CD4-positive, alpha-beta T cell treated with Interleukin-15 for 4 hours (primary cell): ENCODE measurements at regions not wholly inside any gene's neighbourhood (a gene's known extent, or its start where the extent isn't known, plus 50 kb on each side); places are given as distances from the start of the nearest gene placed in this dataset.

Experiments used
- DNase-seq: peaks from one replicate; pipeline ENCODE4 v3.0.0-alpha.2; 2020; ENCODE audit warnings: low spot score

DNA sequence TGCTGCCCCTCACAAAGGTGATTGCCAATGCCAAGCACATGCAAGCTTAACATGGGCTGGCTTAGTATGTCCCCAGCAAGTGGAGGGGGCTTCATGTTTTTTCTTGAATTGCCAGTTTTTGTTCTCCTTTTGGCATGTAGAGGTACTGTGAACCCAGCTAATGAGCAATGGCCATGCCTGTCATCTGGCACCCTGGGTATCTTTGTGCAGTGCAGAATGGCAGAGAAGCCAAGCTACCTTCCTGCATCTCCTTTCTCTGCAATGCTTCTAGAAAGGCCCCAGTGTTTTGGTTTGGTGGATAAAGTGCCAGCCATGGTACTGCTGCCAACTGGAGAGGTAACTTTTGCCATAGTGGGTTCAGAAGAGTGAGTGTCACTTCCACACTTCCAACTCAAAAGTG is 576.9 kb downstream of the CMPK2 start:
- no peak for DNase-seq

DNA sequence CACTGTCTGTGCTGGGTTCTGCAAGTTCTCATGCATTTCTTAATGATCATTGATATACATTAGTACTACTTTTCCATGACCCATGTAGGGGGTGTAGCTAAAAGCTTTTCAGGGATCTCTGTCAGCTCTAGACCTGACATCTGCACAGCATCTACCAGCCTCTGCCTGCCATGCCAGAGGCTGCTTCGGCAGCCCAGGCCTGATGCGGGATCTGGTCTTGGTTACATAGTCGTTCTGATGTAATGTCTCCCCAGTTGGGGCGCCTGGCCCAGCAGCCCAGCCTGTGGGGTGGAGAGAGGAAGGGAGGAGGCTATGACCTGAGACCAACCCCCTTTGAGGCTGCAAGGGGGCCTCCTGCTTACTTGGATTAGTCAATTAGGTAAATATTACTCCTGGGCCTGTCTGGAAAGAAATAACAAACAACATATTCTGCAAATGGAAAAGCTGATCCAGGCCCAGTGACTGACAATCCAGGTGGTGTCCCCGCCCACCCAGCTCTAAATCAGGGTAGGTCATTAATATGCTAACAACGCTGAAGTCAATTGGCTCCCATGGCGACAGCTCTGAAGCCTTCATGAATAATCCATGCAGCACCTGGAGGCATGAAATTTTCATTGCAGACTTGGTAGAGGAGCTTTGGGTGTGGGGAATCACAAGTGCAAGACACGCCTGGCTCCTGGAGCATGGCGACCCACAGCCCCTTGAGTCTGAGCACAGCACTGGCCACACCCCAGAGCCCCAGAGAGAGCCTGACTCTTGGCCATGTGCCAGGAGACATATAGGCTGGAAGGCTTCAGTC is 575.3 kb downstream of the CMPK2 start:
- no peak for DNase-seq

- DNase-seq: no peak
Measured at GRCh38 chr2:6294791-6295190, 570.9 kb downstream of the CMPK2 start.

DNA sequence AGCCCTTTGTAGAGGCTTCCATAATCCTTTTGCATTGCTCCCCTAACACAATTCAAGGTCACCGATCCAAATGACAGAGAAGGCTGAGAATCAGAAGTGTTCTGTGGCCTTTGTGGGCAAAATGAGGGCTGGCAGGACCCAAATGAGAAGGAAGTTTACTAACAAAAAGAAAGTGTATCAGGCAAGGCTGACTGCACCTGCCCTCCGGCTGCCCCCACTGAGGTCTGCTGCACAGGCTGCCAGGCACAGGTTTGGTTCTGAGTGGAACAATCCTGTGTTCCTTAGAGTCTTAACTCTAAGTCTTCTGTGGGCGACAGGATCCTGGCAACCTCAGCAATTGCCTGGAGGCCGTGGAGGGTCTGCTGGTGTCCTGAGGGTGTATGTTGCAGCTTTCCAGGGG is 568.5 kb downstream of the CMPK2 start:
- no peak for DNase-seq

DNA sequence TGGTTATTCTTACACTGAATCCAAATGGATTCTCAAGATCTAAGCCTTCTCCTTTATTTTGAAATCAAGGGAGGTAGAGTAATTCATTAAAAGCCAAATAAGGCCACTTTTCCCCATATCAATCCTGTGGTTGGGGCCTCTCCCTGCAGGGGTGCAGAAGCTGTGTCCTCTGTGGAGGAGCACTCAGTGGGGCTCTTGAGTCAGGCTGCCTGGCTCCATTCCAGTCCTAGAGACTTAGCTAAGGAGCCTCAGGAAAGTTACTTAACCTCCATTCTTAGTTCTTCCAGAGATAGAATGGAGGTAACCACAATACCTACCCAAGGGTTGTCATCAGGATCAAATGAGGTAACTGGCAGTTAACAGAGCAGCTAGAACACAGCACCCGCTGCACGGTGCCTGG is 564.3 kb downstream of the CMPK2 start:
- no peak for DNase-seq

DNA sequence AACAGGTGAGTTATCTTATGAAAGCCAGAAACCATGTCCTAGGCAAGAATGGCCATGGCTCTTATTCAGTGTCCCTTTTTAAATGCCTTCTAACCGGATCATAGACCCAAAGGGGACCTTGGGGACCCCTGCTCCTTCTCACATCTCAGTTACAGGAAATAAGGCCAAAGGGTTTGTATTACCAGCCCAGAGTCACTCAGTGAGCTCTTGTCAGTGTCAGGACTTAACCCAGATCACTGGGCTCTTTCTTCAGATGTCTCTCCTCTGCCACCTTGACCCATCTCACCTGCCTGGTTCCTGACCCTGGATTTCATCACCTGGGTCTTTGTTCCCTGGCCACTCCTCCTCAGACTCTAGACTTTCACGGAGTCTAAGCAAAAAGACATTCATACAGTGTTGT is 556.7 kb downstream of the CMPK2 start:
- no peak for DNase-seq

DNA sequence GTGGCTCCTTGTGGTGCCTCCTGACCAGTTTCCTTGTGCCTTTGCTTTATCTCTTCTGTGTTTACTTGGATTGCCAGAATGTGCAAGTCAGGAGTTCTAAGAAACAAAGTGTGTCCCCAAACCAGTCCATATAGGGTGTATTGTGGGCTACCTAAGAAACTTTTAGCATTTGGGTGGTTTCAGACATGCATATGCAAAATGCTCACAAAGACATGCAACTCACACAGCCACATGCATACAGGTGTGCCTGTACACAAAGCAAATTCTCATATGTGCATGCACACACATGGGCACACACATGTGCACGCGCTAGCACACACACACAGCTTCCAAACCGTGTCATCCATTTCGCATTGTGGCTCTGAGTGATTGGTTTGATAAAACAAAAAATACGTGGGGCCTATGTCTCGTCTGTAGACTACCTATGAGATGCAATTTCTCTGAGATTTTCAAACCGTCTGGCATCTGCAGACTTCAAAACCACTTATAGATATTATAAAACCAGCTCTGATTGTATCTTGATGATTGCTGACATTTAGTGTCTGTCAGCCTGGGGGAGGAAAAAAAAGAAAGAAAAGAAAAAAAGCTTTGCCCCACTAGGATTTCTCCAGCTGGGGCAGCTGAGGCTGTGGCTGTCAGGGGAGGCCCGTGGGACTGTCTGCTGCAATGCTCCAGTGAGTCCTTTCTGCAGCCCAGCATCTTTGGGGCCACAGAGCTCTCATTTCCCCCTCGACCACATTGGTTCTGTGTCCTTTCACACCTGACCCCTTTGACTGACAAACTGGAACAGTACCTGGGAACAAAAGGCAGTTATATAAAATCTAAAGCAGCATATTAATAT is 556.1 kb downstream of the CMPK2 start:
- DNase-seq: no peak

- no peak for DNase-seq
Measured at GRCh38 chr2:6310256-6311215, 555.2 kb downstream of the CMPK2 start.

DNA sequence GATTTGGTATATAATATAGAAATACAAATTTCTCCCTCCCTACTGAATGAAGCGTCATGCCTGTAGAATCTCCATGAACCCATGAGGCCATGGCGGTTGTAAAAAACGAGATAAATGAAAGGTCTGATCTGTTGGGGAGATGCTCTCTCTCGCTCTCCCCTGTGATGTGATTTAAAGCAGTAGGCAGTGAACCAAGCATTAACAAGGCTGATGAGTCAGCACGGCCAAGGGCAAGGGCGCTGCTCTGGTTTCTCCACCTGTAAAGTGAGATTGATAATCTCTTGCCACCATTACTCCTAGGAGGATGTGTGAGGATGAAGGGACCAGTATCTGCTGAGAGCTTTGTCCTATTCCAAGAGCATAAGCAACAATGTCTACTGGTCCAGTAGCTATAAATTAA is 553.3 kb downstream of the CMPK2 start:
- DNase-seq: no peak

DNA sequence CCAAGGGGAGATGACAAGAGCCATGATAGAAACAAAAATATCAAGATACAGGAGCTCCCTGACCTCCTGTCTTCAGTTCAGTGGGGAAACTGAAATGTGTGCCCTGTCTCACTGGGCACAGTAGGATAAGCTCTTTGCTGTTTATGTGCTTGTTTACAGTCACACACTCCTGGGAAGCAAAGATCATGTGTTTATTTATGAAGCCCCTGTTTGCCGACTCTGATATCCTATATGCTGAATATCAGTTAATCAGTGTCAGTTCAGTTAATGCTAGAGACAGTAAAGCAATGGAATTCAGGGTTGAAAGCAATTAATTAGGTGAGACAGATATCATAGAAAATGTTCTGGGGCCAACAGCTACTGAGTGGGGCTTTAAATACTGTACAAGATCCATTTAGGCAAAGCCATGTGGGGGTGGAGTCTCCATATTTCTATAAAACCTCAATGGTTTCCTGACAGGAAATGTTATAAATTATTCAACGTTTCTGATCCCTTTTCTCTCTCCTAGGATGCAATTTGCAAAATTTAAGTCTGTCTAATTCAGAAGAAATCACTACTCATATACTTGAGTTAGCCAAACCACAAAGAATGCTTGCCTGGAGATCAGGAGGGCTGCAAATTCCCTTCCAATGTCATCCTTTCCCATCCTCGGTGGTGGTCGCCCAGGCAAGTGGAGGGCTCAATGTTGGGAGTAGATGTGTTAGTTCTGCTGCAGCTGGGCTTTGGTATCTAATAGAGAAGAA is 551.3 kb downstream of the CMPK2 start:
- DNase-seq: no peak

GRCh38 chr2:6325616-6326015 is 540.1 kb downstream of the CMPK2 start:
- no peak for DNase-seq

GRCh38 chr2:6326958-6327357 is 538.7 kb downstream of the CMPK2 start:
- no peak for DNase-seq

- no peak for DNase-seq
Measured at GRCh38 chr2:6336752-6337471, 528.8 kb downstream of the CMPK2 start.

GRCh38 chr2:6337472-6337820 is 528.3 kb downstream of the CMPK2 start:
- no peak for DNase-seq

DNA sequence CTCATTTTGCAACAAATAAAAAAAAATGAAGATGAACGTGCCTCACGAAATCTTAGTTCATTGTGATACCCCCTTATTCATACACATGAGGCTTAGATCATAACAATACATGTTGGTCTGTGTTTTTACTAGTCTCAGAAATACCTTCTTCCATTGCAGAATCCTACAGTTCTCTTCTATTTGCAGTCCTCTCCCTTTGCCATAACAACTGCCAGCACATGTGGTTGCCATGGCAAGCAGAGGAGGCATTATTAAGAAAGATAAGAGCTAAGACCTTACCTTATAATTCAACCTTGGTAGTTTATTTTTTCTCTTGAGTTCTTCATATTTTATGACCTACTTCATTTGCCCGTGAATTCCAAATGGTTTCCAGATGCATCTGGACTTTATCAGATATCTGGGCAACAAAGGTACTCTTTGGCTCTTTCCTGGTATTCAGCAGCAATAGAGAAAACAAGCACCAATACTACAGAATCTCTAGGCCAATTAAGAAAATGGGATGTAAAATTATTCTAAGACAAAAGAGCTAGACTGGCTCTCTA is 524.0 kb downstream of the CMPK2 start:
- DNase-seq: no peak

GRCh38 chr2:6342273-6342920 is 523.3 kb downstream of the CMPK2 start:
- no peak for DNase-seq

GRCh38 chr2:6343076-6343475 is 522.6 kb downstream of the CMPK2 start:
- DNase-seq: no peak

DNA sequence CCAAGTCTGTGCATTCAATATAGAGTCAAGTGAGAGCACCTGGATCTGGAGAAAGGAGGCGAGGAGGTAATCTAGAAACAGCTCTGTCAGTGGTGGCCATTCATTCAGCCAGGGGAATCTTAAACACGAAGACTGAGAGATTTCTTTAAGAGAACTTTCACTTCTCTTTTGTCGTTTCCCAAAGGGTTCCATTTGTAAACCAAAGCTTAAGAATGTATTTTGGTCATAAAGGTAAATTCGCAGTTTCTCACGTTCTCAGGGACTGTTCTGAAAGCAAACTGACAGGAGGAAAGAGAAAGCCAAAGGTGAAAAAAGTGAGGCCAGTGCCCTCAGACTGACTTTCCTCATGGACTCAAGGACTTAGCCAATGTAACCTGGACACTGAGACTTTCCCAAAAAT is 513.5 kb downstream of the CMPK2 start:
- DNase-seq: no peak

- DNase-seq: no peak
Measured at GRCh38 chr2:6352906-6353515, 512.7 kb downstream of the CMPK2 start.

DNA sequence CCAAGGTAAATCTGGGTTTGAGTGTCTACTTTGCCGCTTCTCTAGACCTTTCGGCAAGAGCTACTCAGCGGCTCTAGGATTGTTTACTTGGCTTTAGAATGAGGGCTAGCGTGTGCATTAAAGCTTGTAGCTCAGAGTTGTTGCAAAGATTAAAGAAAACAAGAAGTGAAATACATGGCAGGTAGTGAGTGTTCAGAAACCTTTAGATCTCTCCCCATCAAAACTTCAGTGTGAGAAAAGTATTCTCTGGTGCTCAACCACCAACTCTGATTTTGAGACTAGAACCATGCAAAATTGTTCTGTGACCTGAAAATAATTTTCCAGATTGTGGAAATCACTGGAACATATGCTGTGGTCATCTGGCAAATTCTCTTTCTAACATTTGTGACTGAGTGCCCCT is 512.0 kb downstream of the CMPK2 start:
- DNase-seq: no peak
